AG09309 (cell line): ENCODE measurements at regions not wholly inside any gene's neighbourhood (a gene's known extent, or its start where the extent isn't known, plus 50 kb on each side); places are given as distances from the start of the nearest gene placed in this dataset.

Experiments used
- DNase-seq: peaks from one replicate; pipeline ENCODE4 v3.0.0-alpha.2; 2010; ENCODE audit warnings: low read depth
- H3K4me3 ChIP-seq: 2 replicates; pipeline ENCODE4 v1.5.1; 2011; ENCODE audit warnings: mild to moderate bottlenecking, low read depth, low read length, moderate library complexity; ENCODE audit not compliant: control insufficient read depth
- TF ChIP-seq, protein P1 (sequence below): IDR thresholded peaks from 2 replicates; pipeline ENCODE4 v1.5.1; 2011; ENCODE audit warnings: mild to moderate bottlenecking, low read depth, low read length, inconsistent platforms; ENCODE audit not compliant: insufficient read depth, control insufficient read depth; ENCODE audit errors: missing control alignments

- TF ChIP-seq, protein P1, sequence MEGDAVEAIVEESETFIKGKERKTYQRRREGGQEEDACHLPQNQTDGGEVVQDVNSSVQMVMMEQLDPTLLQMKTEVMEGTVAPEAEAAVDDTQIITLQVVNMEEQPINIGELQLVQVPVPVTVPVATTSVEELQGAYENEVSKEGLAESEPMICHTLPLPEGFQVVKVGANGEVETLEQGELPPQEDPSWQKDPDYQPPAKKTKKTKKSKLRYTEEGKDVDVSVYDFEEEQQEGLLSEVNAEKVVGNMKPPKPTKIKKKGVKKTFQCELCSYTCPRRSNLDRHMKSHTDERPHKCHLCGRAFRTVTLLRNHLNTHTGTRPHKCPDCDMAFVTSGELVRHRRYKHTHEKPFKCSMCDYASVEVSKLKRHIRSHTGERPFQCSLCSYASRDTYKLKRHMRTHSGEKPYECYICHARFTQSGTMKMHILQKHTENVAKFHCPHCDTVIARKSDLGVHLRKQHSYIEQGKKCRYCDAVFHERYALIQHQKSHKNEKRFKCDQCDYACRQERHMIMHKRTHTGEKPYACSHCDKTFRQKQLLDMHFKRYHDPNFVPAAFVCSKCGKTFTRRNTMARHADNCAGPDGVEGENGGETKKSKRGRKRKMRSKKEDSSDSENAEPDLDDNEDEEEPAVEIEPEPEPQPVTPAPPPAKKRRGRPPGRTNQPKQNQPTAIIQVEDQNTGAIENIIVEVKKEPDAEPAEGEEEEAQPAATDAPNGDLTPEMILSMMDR, result no peak
- H3K4me3 ChIP-seq, result no peak overlapping the region
- DNase-seq, result no peak
Measured at GRCh38 chr6:15875797-15876196, 213.0 kb upstream of the DTNBP1 start.

DNA sequence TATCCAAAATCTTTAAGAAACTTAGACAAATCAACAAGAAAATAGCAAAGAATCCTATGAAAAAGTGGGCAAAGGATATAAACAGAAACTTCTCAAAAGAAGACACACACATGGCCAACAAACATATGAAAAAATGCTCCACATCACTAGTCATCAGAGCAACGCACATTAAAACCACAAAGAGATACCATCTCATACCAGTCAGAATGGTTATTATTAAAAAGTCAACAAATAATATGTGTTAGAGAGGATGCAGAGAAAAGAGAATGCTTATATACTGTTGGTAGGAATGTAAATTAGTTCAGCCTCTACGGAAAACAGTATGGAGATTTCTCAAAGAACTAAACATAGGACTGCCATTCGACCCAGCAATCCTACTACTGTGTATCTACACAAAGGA, 212.0 kb upstream of the DTNBP1 start:
- no peak for DNase-seq
- TF ChIP-seq, protein P1, result no peak

GRCh38 chr6:15874326-15874725, 211.5 kb upstream of the DTNBP1 start:
- TF ChIP-seq, protein P1, result no peak

More for the DNA sequence above, 212.0 kb upstream of the DTNBP1 start:
- no peak overlapping the region for H3K4me3 ChIP-seq

GRCh38 chr6:15872241-15873103, 209.6 kb upstream of the DTNBP1 start:
- DNase-seq, result no peak

More at GRCh38 chr6:15874326-15874725, 211.5 kb upstream of the DTNBP1 start:
- H3K4me3 ChIP-seq, result no peak overlapping the region
- no peak for DNase-seq

DNA sequence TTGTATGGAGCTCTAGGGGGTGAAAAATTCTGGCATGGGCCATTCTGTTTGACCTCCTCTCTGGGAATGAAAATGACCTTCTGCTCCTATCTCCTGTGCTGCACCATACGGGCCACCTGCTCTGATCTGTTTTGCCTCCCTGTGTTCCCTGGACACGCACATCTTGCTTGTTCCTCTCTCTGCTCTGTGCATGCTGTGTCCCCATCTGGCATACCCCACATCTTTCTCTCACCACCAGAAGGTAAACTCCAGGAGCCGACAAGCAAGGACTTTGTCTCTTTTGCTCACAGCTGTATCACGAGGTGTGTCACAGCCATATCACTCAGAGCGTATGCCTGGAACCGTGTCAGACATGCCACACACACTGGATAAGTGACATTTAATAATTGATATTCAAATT, 208.4 kb upstream of the DTNBP1 start:
- TF ChIP-seq, protein P1, result no peak
- H3K4me3 ChIP-seq, result no peak overlapping the region
- DNase-seq, result no peak

More at GRCh38 chr6:15872241-15873103, 209.6 kb upstream of the DTNBP1 start:
- TF ChIP-seq, protein P1, result no peak
- H3K4me3 ChIP-seq, result no peak overlapping the region

- no peak for DNase-seq
- no peak overlapping the region for H3K4me3 ChIP-seq
- TF ChIP-seq, protein P1, result no peak
Measured at GRCh38 chr6:15870333-15871043, 207.7 kb upstream of the DTNBP1 start.
